GM12891 (cell line): ENCODE measurements at regions not wholly inside any gene's neighbourhood (a gene's known extent, or its start where the extent isn't known, plus 50 kb on each side); places are given as distances from the start of the nearest gene placed in this dataset.

ENCODE experiments used
- POLR2A ChIP-seq: IDR thresholded peaks from 2 replicates; pipeline ENCODE4 v1.6.1; 2011; ENCODE audit warnings: low read depth, low read length, control low read depth
- POLR2AphosphoS5 ChIP-seq: IDR thresholded peaks from 2 replicates; pipeline ENCODE4 v1.6.1; 2011; ENCODE audit warnings: low read depth, low read length, control low read depth
- POU2F2 ChIP-seq: IDR thresholded peaks from 2 replicates; pipeline ENCODE4 v1.6.1; 2011; ENCODE audit warnings: low read depth, mild to moderate bottlenecking, control low read depth, low read length, moderate library complexity
- TAF1 ChIP-seq: IDR thresholded peaks from 2 replicates; pipeline ENCODE4 v1.6.1; 2011; ENCODE audit warnings: low read depth, low read length, control low read depth

DNA sequence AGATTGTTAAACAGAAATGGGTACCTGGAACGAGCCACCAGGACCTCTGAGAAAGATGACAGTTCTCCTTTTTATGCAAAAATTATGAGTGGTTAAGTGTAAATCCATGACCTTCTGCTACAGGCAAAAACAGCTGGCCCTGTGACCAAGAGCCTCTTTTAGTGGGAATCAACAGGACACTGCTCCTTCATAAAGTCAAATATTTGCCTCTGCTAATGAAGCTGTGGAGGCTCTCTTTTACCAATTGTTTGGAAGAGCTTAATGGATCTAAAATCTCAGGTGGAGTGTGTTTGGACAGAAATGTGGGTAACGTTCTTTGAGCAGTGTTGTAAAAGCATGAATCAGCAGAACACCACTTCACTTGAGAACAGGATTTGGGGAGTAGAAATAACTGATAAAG lies 117.5 kb upstream of the PCSK2 start:
- TF ChIP-seq TAF1 (no peak), POLR2AphosphoS5 (no peak), POLR2A (no peak), POU2F2 (no peak)
